Eye (tissue), 1 donor: ENCODE measurements at regions not wholly inside any gene's neighbourhood (a gene's known extent, or its start where the extent isn't known, plus 50 kb on each side); places are given as distances from the start of the nearest gene placed in this dataset.

Source experiments
- DNase-seq: peaks from one replicate; pipeline ENCODE4 v3.0.0-alpha.2; 2015

- no peak for DNase-seq
These were observed 101.3 kb upstream of the ANO1 start for GRCh38 chr11:69976794-69977193.

GRCh38 chr11:69977951-69978350 is 100.2 kb upstream of the ANO1 start:
- no peak for DNase-seq

- no peak for DNase-seq
These were observed 99.1 kb upstream of the ANO1 start for GRCh38 chr11:69978841-69979614.

- no peak for DNase-seq
These were observed 98.5 kb upstream of the ANO1 start for GRCh38 chr11:69979632-69980031.

- no peak for DNase-seq
These were observed 96.9 kb upstream of the ANO1 start for GRCh38 chr11:69981119-69981784.

DNA sequence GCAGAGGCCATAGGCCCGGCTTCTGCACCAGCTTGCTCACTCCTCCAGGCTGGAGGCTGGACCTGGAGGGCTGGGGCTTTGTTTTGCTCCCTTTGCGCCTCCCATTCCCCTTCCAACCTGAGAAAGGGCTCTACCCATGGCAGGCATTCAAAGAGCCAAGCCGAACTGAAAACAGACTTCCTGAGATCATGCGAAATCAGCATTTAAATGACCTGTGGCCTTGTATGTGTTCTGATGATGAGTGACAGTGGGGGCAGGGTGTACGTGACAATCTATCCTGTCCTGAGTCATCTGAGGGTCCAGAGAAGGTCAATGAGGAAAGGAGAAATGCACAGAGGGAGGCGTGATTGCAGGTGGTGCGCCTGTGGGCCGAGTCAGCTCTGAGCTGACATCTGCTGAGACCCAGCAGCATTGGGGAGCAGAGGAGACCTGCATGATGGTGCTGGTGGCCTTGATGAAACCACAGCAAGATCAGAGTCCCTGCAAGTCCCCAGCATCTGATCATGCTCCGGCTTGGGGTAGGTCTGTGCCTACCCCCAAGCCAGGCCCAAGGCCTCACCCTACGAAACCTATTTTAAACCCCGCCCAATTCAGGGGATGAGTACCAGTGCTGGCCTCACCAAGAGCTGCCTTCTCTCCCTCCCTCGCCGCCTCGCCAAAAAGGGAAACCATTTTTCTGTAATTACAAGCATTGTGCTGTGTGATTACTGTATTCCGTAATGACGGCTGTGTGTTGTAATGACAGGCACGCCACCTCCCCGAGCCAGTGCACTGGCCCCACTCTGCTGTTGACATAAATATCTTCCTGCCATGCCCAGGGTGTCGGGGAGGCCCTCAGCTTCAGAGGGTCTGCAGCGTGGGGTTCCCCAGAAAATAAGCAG is 95.2 kb upstream of the ANO1 start:
- no peak for DNase-seq

DNA sequence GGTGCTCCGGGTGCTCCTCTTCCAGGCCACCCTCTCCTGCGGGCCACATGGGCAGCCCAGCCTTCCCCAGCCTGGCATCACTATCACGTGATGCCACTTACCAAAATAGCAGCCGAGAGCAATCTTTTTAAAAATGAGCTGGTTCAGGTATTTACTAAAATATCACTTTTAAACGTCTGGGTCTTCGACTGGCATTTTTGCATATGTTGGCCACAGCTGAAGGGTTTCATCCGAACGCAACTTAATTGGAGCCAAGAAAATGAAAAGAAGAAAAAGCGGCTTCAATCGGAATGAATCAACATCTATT is 94.6 kb upstream of the ANO1 start:
- DNase-seq = no peak

GRCh38 chr11:69983897-69984438 is 94.1 kb upstream of the ANO1 start:
- no peak for DNase-seq

- DNase-seq = peak; percentile 51
These were observed 93.5 kb upstream of the ANO1 start for GRCh38 chr11:69984457-69985261.

GRCh38 chr11:69985331-69985640 is 92.8 kb upstream of the ANO1 start:
- DNase-seq = no peak

- peak; percentile 55 for DNase-seq
These were observed 92.3 kb upstream of the ANO1 start for GRCh38 chr11:69985641-69986439.

DNA sequence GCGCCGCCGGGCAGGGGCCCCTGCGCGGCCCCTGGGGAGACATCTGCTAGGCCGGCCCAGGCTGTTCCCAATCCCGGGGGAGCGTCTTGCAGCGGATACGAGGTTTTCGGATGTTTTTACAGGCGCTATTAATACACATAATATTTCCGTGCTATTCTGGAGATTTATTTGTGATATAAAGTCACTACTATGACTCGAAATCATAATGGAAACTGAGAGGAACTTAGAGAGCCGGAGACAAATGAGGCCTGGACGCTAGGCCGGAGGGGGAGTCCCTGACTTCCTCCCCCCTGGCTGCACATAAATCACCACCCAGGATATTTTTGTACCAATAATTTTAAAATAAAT is 91.7 kb upstream of the ANO1 start:
- no peak for DNase-seq

GRCh38 chr11:69986830-69987229 is 91.3 kb upstream of the ANO1 start:
- no peak for DNase-seq

DNA sequence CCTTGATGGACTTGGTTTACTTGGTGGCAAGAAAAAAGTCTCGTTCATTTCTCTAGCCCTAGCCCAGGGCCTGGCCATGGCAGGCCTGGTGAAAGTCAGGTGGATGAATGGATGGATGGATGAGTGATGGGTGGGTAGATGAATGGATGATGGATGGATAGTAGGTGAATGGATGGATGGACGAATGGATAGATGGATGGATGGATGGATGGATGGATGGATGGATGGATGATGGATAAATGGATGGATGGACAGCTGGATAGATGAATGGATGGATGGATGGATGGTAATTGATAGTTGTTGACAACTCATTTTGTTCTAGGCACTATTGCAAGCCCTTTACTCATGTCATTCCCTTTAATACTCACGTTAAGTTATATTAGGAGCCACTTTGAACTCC is 86.1 kb upstream of the ANO1 start:
- no peak for DNase-seq

GRCh38 chr11:69992943-69993694 is 85.0 kb upstream of the ANO1 start:
- DNase-seq = no peak

DNA sequence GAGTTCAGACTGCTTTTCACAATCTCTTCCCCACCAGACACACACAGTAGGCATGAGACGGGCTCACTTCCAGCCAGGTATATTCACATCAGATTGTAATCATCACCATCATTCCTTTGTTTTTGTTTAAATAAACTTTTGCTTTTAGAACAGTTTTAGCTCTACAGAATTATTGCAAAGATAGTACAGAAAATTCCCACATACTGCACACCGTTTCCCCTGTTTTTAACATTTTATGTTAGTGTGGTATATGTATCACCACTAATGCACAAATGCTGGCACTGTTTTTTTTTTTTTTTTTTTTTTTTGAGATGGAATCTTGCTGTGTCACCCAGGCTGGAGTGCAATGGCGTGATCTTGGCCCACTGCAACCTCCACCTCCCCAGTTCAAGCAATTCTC is 83.3 kb upstream of the ANO1 start:
- no peak for DNase-seq

GRCh38 chr11:69995697-69996096 is 82.4 kb upstream of the ANO1 start:
- DNase-seq = no peak

GRCh38 chr11:69996451-69996850 is 81.7 kb upstream of the ANO1 start:
- DNase-seq = no peak

DNA sequence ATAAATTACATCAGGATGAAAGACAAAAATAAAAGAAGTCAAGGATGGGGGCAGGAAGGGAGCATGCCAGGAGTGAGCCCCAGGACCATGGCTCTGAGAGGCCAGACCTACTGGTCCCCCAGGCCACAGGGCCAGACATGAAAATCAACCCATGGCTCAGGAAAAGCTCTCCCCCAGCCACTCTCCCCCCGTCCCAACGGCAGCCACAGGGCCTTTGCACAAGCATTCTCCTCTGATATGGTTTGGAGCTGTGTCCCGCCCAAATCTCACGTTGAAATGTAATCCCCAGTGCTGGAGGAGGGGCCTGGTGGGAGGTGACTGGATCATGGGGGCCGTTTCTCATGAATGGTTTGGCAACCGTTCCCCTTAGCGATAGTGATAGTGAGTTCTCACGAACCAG is 80.8 kb upstream of the ANO1 start:
- no peak for DNase-seq

DNA sequence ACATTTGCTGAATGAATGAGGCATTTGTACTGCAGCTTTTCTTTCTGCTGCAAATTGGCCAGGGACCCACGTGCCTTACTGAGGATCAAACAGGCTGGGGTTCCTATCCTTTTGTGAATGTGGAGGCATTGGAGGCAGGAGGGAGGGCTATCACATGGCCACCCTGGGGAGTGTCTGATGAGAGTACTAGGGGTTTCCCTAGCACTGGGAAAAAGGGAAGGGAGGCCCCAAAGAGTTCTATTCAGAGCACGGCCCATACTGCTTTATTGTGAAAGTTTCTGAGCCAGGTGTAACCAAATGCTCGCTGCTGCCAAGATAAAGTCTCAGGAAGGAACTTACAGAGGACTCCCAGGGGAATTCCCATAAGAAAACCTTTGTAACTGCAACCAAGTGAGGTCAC is 78.4 kb upstream of the ANO1 start:
- DNase-seq = no peak

GRCh38 chr11:70000228-70000627 is 77.9 kb upstream of the ANO1 start:
- DNase-seq = no peak
